Heart left ventricle (tissue), 16 donors: ENCODE measurements at regions not wholly inside any gene's neighbourhood (a gene's known extent, or its start where the extent isn't known, plus 50 kb on each side); places are given as distances from the start of the nearest gene placed in this dataset.

Source experiments
- ATAC-seq, 4 donors: fragments of 200-7000 bp; cut with Tn5 transposase; one replicate each; pipeline ENCODE4 v1.9.1; 2020 to 2022; ENCODE audit warnings: moderate library complexity in 4 of 4, mild to moderate bottlenecking in 3 of 4, moderate number of reproducible peaks in 1 of 4
- DNase-seq, 5 donors: peaks; one replicate each; pipeline ENCODE4 v3.0.0-alpha.2; 2020
- H3K27ac ChIP-seq, 12 donors: fragments of 200-600 bp; sonication (generic) in 4 of 12; one replicate each; pipeline versions ENCODE4 v1.5.0 to v1.8.0; 2016 to 2022; ENCODE audit warnings: mild to moderate bottlenecking in 2 of 12
- H3K27me3 ChIP-seq, 9 donors: fragments of 200-600 bp; sonication (generic) in 2 of 9; one replicate each; pipeline versions ENCODE4 v1.5.1 to v1.8.0; 2016 to 2022; ENCODE audit warnings: mild to moderate bottlenecking in 3 of 9
- H3K36me3 ChIP-seq, 9 donors: fragments of 200-600 bp; sonication (generic) in 2 of 9; one replicate each; pipeline versions ENCODE4 v1.5.0 to v1.8.0; 2018 to 2022; ENCODE audit warnings: mild to moderate bottlenecking in 2 of 9
- H3K4me1 ChIP-seq, 12 donors: fragments of 200-600 bp; sonication (generic) in 4 of 12; one replicate each; pipeline versions ENCODE4 v1.5.0 to v1.8.0; 2016 to 2022; ENCODE audit warnings: mild to moderate bottlenecking in 3 of 12
- H3K4me3 ChIP-seq, 12 donors: fragments of 200-600 bp; sonication (generic) in 4 of 12; one replicate each; pipeline versions ENCODE4 v1.5.0 to v1.8.0; 2017 to 2022; ENCODE audit warnings: mild to moderate bottlenecking in 9 of 12, moderate library complexity in 4 of 12
- H3K9me3 ChIP-seq, 12 donors: fragments of 200-600 bp; sonication (generic) in 4 of 12; one replicate each; pipeline versions ENCODE4 v1.5.0 to v1.8.0; 2016 to 2022; ENCODE audit warnings: mild to moderate bottlenecking in 1 of 12
- POLR2A ChIP-seq, 2 donors: fragments of 450-650 bp; IDR thresholded peaks; one replicate each; pipeline ENCODE4 v1.6.1; 2017; ENCODE audit warnings: antibody characterized with exemption in 2 of 2, mild to moderate bottlenecking in 2 of 2, moderate library complexity in 2 of 2
- WGBS, 4 donors: extraction: QIAGEN DNeasy Blood & Tissue Kit in 2 of 4; methylation state at CpG; one replicate each; pipeline versions ENCODE4 v1.1.5 to v1.1.7; 2013 to 2018; 5-methylcytosine and 5-hydroxymethylcytosine counted together
- intact Hi-C, 10 donors: fragments of 100-400 bp; cut with DNase I; formaldehyde crosslinking; loops; one replicate each; pipeline versions ENCODE4 v1.11.1 to v1.14.2; 2022
- TF ChIP-seq, protein P1 (sequence below), 12 donors: fragments of 200-600 bp; sonication (generic) in 4 of 12; IDR thresholded peaks; one replicate each; pipeline versions ENCODE4 v1.5.0 to v1.8.0; 2018 to 2022; ENCODE audit warnings: antibody characterized with exemption in 12 of 12, mild to moderate bottlenecking in 5 of 12
- donor health status: ischemic (EF 13 %, LVEDD 7.1; RV severe dilation, severe dysfunction).
- donor health status: healthy with polysubstance abuse.
- donor health status: DM: no; HTN: yes; CAD: no.
- donor health status: DM: no; HTN: no; CAD: no.
- donor health status: ischemic (EF 25% LVEDD 6.9; RV normal size, moderate dysfunction).
- donor health status: ischemic (EF 25% LVEDD 5.7; RV mildly dilated, moderate dysfunction).
- donor health status: healthy.
- donor health status: DM: yes; HTN: yes; CAD: no.
- donor health status: ischemic (EF 35%, LVEDD 5.7; RV mildly dilated, moderate dysfunction).
- donor health status: nonischemic (EF 11% LVEDD 7.7; RV severe dilation, severe dysfunction).
- donor health status: DM: yes; HTN: yes; CAD: no.
- donor health status: PGD.
- donor health status: ischemic (EF 29% LVEDD 5.4; RV normal size, mild dysfunction).
- donor health status: nonischemic (EF 23%, LVEDD 6.1; RV moderate dilation, normal function).

DNA sequence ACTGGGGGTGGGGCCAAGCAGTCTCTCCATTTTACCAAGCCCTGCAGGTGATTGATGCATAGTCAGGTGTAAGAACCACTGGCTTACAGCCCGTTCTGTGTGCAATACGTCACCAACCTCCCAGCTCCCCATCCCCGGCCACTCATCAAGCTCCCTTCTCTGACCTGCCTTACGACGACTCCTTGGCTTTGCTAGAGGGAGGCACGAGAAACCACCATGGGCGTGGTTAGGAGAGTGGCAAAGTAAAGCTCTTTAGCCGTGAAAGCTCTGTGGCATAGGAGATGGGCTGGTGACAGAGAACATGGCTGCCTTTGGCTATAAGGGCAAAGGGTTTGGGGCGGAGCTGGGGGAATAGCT is 109.1 kb downstream of the BDH1 start:
- ATAC-seq (no peak), DNase-seq (no peak)
- H3K36me3 ChIP-seq: no peaks in the 10 kb centered on the region
- H3K4me1 ChIP-seq: no peaks in the 10 kb centered on the region
- TF ChIP-seq, protein P1, sequence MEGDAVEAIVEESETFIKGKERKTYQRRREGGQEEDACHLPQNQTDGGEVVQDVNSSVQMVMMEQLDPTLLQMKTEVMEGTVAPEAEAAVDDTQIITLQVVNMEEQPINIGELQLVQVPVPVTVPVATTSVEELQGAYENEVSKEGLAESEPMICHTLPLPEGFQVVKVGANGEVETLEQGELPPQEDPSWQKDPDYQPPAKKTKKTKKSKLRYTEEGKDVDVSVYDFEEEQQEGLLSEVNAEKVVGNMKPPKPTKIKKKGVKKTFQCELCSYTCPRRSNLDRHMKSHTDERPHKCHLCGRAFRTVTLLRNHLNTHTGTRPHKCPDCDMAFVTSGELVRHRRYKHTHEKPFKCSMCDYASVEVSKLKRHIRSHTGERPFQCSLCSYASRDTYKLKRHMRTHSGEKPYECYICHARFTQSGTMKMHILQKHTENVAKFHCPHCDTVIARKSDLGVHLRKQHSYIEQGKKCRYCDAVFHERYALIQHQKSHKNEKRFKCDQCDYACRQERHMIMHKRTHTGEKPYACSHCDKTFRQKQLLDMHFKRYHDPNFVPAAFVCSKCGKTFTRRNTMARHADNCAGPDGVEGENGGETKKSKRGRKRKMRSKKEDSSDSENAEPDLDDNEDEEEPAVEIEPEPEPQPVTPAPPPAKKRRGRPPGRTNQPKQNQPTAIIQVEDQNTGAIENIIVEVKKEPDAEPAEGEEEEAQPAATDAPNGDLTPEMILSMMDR (IDR thresholded peaks at IDR 0.05): no peak
- no peak for TF ChIP-seq POLR2A (IDR thresholded peaks at IDR 0.05)
- H3K4me3 ChIP-seq: no peak overlapping the region
- intact Hi-C loops: no loop called here
- H3K27me3 ChIP-seq: no peaks in the 10 kb centered on the region
- no peaks in the 10 kb centered on the region for H3K9me3 ChIP-seq
- H3K27ac ChIP-seq: no peak overlapping the region
- WGBS, 4 donors: 89 to 96% (median 93%) methylated on average over 9 of the region's 9 CpGs

DNA sequence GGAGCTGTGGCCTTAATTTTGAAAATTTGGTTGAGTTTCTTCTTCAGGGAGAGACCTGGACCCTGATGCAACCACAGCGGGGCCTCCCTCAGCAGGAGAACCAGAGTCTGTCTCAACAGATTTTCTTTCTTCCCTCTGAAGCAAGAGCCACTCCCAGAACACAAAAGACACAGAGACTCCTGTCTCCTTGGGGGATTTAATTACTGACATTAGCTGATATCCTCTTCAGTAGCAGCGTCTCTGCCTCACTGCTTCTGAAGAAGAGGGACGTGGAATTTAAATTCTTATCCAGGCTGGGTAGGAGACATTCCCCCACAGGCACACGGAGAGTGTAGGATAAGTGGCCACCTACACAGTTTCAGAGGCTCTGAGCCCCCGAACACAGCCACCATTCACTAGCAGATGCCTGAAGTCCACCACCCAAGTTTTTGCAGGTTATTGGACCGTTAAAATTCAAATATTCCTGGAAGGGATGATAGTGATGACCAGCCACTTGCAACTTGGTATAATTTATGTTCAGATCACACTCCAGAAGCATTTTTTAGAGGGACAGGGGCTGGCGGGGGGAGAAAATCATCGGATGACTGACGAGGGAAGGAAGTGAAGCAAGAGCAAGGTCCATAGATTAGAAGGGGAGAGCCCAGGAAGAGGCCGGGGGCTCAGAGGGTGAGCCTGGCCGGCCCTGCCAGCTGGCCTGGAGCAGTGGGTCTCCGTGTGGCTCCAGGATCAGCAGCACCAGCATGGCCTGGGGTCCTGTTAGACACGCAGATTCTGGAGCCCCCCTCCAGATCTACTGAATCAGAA is 109.7 kb downstream of the BDH1 start:
- no peak overlapping the region for H3K27ac ChIP-seq
- no peaks in the 10 kb centered on the region for H3K27me3 ChIP-seq
- no peaks in the 10 kb centered on the region for H3K4me1 ChIP-seq
- ATAC-seq (no peak), DNase-seq (no peak)
- H3K36me3 ChIP-seq: no peaks in the 10 kb centered on the region
- TF ChIP-seq, protein P1 (IDR thresholded peaks at IDR 0.05): no peak
- no peak for TF ChIP-seq POLR2A (IDR thresholded peaks at IDR 0.05)
- WGBS, 4 donors: 73 to 80% (median 75%) methylated on average over 12 to 13 of the region's 13 CpGs
- intact Hi-C loops: no loop called here
- no peaks in the 10 kb centered on the region for H3K9me3 ChIP-seq
- no peak overlapping the region for H3K4me3 ChIP-seq

DNA sequence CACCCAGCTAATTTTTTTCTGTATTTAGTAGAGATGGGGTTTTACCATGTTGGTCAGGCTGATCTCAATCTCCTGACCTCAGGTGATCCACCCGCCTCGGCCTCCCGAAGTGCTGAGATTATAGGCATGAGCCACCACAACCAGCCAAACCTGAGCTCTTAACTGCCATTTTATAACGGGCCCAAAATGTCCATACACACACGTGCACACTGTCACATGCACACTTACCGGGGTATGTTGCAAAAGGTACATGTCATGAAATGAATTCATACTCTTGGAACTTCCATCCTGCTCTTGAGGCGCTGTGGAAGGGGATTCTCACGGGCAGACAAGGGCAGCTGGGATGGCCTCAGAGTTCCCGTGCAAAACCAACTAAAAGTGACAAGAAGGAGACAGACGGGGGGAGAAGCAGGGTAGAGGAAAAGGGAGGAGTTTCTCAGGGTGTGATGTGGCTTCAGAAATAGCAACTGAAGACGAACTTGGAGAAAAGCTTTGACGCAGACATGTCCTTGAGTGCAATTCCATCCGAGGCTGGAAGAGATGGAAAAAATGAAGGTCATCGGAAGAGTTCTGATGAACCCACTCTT is 110.9 kb downstream of the BDH1 start:
- H3K27ac ChIP-seq: no peak overlapping the region
- ATAC-seq: no peak
- no peaks in the 10 kb centered on the region for H3K27me3 ChIP-seq
- intact Hi-C loops: no loop called here
- no peak overlapping the region for H3K4me3 ChIP-seq
- H3K9me3 ChIP-seq: no peaks in the 10 kb centered on the region
- 86 to 93% (median 89%) methylated on average over 14 of the region's 14 CpGs for WGBS, 4 donors
- H3K4me1 ChIP-seq: no peaks in the 10 kb centered on the region
- DNase-seq: no peak
- H3K36me3 ChIP-seq: no peaks in the 10 kb centered on the region
- no peak for TF ChIP-seq POLR2A (IDR thresholded peaks at IDR 0.05)
- TF ChIP-seq, protein P1 (IDR thresholded peaks at IDR 0.05): no peak

DNA sequence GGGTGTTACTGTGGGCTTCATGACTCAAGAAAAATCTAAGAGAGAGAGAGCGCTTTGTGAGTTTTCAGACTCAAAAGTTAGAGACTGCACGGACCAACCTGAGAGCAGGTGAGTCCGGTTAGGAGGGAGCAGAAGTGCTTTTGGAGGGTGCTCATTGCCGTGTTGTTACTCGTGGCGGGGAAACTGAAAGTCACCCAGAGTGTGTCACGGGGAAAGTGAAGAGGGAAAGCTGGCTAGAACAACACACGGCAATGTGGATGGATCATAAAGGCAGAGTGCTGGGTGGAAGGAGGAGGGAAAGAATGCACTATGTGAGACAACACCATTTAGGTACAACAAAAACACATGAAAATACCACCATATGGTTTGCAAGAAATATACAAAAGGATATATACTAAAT is 112.3 kb downstream of the BDH1 start:
- DNase-seq: no peak
- Histone ChIP-seq H3K27ac (no peak overlapping the region), H3K27me3 (no peaks in the 10 kb centered on the region), H3K36me3 (no peaks in the 10 kb centered on the region), H3K9me3 (no peaks in the 10 kb centered on the region), H3K4me1 (no peaks in the 10 kb centered on the region), H3K4me3 (no peak overlapping the region)
- no peak for ATAC-seq
- intact Hi-C loops: no loop called here
- TF ChIP-seq, protein P1 (IDR thresholded peaks at IDR 0.05): no peak
- TF ChIP-seq POLR2A (IDR thresholded peaks at IDR 0.05): no peak
- 91 to 96% (median 93%) methylated on average over 8 of the region's 8 CpGs for WGBS, 4 donors
